GM12892 (cell line): ENCODE measurements at regions not wholly inside any gene's neighbourhood (a gene's known extent, or its start where the extent isn't known, plus 50 kb on each side); places are given as distances from the start of the nearest gene placed in this dataset.

ENCODE experiments used
- POLR2A ChIP-seq: IDR thresholded peaks from 2 replicates; pipeline ENCODE4 v1.6.1; 2011; ENCODE audit warnings: low read depth, low read length, control low read depth
- POLR2AphosphoS5 ChIP-seq: IDR thresholded peaks from 2 replicates; pipeline ENCODE4 v1.6.1; 2011; ENCODE audit warnings: low read depth, low read length, control low read depth

DNA sequence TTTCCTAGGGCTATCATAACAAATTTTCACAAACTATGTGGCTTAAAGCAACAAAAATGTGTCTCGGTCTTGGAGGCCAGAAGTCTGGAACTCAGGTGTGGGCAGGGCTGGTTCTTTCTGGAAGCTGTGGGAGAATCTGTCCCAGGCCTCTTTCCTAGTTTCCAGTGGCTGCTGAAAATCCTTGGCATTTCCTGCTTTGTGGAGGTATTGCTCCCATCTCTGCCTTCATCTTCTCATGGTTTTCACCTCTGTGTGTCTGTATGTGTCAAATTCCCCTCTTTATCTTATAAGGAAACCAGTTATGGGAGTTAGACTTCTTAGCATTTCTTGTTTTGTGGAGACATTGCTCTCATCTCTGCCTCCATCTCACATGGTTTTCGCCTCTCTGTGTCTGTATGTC, 130.4 kb upstream of the PLET1 start:
- TF ChIP-seq POLR2A (no peak), POLR2AphosphoS5 (no peak)
